HG02938 (cell line): ENCODE measurements at regions not wholly inside any gene's neighbourhood (a gene's known extent, or its start where the extent isn't known, plus 50 kb on each side); places are given as distances from the start of the nearest gene placed in this dataset.

Source experiments
- ATAC-seq: cut with Tn5 transposase; IDR thresholded peaks from one replicate; pipeline ENCODE4 v1.9.1; 2021; ENCODE audit warnings: mild to moderate bottlenecking, moderate library complexity; ENCODE audit not compliant: unreplicated experiment

DNA sequence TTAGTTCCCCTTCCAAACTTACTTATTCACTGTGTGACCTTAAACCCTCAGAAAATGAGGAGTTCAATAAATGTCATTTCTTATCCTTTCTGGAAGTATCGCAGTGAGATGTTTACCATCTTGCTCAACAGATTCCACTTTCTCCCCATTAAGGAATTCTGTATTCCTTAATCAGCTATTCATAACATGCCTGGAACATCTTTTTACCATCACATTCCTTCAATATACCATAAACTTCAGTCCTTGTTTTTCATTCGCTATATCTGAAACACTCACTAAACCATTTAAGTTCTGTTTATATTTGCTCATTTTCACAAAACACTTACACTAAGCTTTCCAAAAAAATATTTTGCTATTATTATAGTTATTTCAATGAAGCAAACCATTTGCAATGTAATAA lies 1158.6 kb downstream of the CDH12 start:
- ATAC-seq, result no peak

DNA sequence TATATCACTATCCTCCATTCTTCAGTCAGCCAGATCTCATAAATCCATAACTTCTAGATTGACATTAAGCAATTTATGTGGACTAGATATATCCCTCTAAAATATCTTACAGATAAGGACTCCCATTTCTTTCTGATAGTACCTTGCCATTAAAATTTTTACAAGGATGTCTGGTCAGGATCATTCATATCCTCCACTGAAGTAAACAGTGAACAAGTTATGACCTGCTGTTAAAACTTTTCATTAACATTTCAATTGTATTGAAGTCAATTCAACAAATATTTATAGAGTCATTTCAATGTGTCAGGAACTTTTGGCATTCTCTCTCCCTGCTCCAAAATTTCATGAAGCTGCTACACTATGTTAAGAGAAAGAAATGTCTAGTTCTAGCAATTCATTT lies 1159.6 kb downstream of the CDH12 start:
- no peak for ATAC-seq

DNA sequence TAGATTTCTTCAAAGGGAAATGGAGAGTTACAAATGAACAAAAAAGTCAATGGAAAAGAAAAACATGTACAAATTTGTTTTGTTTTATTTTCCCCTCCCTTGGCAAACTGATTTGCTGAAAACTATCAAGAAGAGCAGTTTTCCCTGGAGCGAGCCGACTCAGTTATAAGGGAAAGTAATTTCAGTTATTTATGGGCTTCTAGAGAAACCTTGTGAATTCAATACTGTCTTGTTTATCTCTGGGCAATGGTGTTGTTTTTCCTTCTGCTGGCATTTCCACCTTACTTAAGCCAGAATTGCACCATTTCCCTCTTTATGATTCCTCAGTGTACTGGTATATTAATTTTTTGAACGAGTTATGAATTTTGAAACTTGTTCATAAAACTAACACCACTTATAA lies 1163.6 kb downstream of the CDH12 start:
- no peak for ATAC-seq

DNA sequence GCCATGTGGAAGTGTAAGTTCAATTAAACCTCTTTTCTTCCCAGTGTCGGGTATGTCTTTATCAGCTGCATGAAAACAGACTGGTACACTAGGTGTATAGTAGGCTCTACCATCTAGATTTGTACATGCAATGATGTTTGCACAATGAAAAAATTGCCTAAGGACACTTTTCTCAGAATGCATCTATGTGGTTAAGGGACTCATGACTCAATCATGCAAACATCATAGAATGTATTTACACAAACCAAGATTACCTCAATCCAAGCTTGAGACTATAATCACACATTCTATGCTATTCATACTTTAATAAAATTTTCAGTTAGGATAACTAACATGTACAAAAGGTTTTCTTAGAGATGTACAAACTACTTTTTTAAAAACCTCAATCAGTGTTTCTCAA lies 1164.5 kb downstream of the CDH12 start:
- ATAC-seq, result no peak

DNA sequence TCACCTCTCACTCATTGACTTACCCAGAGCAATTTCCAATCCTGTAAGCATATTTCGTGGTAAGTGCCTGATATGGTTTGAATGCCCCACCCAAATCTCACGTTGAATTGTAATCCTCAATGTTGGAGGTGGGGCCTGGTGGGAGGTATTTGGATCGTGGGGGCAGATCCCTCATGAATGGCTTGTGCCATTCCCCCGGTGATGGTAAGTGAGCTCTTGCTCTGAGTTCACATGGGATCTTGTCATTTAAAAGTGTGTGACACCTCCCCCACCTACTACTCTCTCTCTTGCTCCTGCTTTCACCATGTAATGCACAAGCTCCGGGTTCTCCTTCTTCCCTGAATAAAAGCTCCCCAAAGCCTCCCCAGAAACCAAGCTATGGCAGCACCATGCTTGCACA lies 1165.5 kb downstream of the CDH12 start:
- ATAC-seq, result no peak

DNA sequence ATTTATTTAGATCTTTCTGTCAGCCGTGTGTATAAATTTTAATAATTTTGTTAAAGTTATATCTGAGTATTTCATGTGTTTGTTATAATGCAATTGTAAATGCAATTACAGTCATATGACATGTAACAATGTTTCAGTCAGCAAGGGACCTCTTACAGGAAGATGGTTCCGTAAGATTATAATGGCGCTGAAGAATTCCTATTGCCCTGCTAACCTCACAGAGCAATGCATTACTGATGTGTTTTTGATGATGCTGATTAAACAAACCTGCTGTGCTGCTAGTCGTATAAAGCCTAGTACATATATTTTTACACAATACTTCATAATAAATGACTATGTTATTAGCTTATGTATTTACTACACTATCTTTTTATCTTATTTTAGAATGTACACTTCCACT lies 1166.4 kb downstream of the CDH12 start:
- ATAC-seq, result no peak

DNA sequence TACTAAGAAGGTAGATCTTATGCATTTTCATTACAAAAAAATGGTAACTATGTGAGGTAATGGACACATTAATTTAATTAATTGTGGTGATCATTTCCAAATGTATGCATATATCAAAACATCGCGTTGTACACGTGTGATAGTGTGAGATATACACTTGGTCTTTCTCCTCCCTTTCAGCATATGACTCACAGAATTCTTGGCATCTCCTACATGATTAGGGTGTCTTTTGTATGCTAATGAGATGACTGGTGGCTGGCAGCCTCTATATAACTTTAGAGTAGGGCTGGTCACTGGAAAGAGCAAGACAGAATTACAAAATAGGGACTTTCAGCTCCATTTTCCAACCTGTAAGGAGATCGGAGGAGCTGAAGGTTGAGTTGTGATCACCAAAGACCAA lies 1167.6 kb downstream of the CDH12 start:
- no peak for ATAC-seq

DNA sequence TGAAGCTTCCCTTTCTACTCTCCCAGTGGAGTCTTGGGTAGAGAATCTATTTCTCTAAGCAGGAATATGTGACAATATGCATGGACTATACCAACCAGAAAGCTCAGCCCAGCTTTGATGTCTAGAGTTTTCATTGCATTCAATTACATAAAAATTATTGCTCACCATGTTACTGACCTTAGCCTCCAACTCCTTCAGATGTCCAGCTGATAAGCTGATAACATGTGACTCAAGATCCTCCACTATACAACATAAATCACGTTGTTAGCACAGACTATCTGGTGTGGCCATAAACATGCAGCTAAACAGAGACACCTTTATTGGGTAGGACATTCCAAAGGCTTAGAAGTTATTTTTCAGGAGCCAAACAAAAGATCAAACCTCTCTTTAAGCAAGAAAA lies 1168.2 kb downstream of the CDH12 start:
- ATAC-seq, result no peak

DNA sequence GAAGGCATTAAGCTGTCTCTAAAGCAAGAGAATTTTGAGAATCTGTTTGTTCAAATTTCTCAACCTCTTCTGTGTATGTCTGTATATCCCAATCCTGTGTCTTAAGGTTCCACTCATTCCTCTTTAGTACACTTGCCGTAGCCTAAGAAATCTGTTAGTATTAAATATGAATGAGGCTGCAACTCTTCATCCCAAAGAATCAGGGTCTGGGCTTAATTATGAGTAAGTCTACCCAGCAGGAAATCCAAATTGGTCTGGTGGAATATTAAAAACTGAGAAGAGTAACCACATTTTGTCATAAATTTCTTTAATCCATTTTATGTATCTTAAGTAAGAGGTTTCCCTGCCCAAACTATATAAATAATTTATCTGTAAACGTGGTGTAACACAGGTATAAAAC lies 1171.2 kb downstream of the CDH12 start:
- no peak for ATAC-seq

DNA sequence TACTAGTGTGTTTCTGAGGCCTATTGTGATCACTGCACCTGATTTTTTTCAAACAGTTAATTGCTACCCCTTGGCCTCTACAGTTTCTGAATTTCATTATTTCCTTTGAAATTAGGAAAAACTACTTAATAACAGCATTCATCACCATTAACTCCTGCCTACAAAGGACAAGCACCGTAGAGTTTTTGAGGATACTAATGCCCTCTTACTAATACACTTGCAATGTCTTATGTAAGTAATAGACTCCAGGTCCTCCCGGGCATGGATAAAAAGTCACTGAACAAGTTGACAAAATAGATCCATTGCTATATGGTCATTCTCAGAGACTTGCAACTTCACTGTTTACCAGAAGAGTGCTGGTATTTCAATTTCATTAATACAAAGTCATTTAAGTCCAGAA lies 1172.5 kb downstream of the CDH12 start:
- no peak for ATAC-seq

DNA sequence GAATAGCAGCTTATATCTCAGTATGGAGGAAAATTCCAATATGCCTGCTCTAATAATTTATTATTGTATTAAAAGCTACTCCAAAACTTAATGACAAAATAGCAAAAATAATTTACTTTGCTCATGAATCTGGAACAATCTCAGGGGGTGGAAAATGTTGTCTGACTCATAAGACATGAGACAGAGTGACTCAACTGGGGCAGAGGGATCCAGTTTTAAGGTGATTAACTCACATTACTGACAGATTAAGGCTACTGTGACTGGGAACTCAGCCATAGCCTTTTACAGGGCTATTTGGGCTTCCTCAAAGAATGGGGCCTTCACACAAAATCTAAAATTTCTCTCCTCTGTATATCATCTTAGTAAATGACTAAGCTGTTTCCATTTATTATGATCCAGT lies 1172.9 kb downstream of the CDH12 start:
- no peak for ATAC-seq

DNA sequence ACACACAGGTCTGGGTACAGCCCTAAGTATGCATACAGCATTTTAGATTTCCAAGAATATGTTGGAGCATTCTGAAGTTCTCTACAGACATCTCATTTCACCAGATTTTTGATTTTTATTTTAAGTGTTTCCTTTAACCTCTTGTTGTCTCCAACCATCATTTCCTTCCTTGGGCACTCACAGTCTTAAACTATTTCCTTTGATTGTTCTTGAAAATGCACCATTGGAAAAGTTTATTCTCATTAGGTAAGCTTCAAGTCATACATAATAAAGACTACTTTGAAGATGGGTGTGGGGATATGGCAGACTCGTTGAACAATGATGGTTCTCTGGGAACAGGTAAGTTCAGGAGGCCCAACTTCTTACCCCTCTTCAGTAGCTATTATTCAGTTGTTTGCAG lies 1174.6 kb downstream of the CDH12 start:
- ATAC-seq, result no peak

DNA sequence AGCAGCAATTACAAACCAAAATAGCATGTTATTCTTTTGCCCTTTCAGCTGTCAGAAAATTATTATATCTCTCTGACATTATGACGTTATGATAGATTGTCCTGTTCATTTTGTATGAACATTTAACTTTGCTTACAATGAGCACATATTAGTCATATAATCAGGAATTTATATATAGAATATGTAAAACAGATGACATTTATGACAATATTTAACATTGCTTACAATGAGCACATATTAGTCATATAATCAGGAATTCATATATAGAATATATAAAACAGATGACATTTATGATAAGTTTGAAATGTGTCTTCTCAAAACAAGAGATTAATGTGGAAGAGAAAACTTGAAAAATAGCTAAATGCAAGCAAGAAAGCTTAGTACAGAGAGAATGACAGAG lies 1180.2 kb downstream of the CDH12 start:
- no peak for ATAC-seq

DNA sequence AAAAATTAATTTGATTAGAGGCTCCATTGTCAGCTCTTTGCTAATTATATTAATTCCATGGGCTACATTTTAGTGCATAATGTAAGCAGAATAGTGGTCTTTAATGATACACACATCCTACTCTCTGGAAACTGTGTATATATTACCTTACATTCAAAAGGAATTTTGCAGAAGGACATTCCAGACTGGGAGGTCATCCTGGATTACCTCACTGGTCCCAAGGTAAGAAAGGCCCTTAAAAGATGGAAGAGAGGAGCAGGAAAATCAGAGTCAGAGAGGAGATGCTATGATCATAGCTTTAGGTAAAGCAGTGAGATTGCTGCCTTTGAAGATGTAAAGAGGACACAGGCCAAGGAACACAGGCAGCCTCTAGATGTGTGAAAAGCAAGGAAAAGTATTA lies 1180.8 kb downstream of the CDH12 start:
- ATAC-seq, result no peak

DNA sequence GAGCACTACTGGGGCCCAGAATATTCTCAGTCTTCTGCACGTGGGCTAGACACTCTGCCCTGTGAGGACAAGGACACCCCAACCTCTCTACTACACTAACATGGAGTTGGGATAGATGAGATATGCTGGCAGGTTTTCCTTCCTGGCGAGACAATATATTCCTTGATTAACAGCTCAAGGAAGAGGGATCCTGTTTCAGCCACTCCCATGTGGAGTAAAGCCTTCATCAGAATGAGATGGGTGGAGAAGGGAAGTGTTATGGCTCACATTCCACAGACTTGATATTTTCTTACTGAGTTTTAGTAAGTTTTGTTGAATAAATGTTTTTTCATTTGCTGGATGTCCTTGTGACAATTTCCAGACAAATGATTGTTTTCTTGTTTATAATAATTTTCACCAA lies 1187.6 kb downstream of the CDH12 start:
- no peak for ATAC-seq

DNA sequence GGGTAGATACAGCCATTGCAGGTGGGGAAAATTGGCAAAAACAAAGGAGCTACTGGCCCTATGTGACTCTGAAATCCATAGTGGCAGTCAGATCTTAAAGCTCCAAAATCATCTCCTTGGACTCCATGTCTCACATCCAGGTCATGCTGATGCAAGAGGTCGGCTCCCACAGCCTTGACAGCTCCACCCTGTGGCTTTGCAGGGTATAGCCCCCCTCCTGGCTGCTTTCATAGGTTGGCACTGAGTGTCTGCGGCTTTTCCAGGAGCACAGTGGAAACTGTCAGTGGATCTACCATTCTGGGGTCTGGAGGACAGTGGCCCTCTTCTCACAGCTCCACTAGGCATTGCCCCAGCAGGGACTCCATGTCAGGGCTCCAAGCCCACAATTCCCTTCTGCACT lies 1190.1 kb downstream of the CDH12 start:
- no peak for ATAC-seq

DNA sequence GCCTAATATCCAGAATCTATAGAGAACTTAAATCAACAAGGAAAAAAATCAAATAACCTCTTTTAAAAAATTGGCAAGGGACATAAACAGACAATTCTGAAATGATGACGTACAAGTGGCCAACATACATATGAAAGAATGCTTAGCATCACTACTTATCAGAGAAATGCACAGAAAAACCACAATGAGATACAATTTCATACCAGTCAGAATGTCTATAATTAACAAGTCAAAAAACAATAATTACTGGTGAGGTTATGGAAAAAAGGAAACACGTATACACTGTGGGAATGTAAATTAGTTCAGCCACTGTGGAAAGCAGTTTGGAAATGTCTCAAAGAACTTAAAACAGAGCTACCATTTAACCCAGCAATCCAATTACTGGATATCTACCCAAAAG lies 1192.0 kb downstream of the CDH12 start:
- ATAC-seq, result no peak

DNA sequence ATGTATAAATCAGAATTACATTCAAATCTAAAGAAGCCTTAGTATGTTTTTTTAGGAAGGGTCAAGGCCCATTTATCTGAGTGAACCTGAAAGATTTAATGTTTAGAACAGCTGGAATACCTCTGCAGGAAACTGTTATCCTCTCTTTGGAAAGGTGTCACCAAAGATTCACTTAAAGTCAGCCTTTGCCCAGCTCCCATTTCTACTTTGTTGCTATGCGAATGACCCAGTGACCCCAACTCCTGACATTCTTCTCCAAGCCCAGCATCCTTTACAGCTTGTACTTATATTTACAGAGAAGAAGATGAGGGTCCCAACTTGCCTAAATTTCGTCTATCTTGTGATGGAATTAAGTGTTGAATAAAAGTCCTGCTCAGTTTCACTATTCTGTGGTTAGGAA lies 1198.6 kb downstream of the CDH12 start:
- no peak for ATAC-seq

DNA sequence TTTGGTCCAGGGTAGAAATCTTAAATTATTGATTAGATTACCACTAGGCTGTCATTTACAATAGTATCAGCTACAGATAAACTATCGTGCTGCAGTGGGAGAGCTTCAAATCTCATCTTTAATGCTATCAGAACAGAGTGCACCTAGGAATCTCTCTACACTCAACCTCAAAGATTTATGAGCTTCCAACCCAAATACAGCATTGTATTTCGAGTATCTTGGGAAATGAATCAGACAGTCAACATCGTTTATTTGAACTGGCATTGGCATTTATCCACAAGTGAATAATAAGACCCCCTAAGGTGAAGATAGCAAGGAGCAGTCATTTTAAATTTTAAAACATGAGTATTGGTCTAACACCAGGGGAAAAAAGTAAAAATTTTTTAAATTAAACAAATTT lies 1203.2 kb downstream of the CDH12 start:
- ATAC-seq, result no peak

DNA sequence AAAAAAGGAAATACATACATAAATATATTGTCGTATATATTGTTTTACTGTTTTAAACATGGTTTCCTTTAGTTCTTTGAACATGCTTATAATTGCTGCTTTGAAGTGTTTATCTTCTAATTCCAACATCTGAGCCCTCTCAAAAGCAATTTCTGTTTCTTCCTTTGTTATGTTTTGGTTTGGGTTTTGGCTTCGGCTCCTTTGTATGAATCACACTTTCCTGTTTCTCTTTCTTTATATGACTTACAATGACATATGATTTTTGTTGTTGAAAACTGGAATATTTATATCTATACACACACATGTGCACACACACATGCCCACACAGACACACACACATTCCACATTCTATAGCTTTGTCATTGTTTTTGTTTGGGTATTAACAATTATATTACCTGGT lies 1206.7 kb downstream of the CDH12 start:
- no peak for ATAC-seq

DNA sequence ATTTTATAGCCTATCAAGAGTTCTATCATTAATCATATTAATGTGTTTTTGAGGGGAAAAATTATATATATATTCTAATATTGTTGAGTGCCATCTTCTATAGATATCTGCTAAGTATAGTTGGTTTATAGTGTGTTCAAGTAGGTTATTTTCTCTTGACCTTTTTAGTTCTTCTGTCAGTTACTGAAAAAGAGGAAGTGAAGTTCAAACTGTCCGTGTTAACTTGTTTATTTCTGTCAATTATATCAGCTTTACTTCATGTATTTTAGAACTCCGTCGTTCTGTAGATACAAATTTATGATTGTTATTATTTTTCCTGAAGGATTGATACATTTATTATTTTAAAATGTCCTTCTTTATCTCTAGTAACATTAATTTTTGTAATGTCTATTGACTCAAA lies 1209.1 kb downstream of the CDH12 start:
- ATAC-seq, result no peak

DNA sequence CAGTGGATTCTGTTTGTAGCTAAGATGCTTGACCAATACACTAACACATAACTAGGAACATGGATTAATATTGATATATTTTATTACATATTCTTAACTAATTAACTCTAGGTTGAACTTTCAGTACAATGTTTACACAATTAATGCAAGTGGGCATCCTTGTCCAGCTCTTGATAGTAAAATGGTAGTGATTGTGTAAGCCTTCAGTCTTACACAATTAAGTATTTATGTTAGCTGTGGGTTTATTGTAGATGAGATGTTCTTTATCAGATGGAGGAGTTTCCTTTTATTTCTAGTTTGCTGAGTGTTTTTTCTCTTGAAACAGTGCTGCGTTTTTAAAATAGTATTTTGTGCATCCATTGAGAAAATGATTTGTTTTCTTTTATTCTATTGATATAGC lies 1210.8 kb downstream of the CDH12 start:
- ATAC-seq, result no peak

DNA sequence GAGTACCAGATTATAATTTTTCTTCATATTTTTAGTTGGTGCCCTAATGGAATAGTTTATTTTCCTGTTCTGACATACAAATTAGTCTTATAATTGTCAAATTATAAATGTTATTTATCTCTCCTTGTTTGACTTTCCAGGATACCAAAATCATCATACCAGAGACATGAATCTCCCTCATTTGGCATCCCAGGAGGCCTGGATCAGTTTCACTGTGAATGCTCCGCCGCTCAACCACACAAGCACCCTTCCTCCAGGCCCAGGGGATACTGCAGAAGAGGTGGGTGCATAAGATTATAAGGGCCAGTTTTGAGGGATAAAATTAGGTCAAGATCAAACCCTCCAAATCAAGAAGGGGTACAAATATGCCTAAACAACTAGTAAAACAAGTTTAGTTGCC lies 1229.3 kb downstream of the CDH12 start:
- ATAC-seq, result no peak

DNA sequence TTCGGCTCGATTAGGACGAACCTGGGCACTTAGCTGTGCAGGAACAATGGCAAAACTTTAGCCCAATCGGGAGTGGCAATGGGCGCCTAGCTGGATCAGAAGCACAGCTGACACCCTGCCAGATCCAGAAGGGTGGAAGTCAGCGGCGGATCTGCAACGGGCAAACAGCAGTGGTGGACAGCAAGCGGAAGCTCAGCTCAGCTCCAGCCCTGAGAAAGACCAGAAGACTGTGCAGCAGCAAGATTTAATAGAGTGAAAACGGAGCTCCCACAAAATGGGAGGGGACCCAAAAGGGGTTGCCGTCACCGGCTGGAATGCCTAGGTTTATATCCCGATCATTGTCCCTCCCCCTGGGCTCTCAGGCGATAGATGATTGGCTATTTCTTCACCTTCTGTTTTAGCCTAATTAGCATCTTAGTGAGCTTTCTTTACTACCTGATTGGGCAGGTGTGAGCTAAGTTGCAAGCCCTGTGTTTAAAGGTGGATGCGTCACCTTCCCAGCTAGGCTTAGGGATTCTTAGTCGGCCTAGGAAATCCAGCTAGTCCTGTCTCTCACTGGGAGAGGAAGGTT lies 1237.9 kb downstream of the CDH12 start:
- no peak for ATAC-seq
